NCI-H2171 treated with DMSO at 0.1 percent for 48 hours (cell line): ENCODE measurements at regions not wholly inside any gene's neighbourhood (a gene's known extent, or its start where the extent isn't known, plus 50 kb on each side); places are given as distances from the start of the nearest gene placed in this dataset.
"Not testable (repeated sequence)": the region's sequence is repeated elsewhere in the genome, so short reads cannot be mapped to it uniquely, and the experiment has no call there.

Experiments used
- DNase-seq: peaks from one replicate; lab custom pipeline; 2025; lab: John Stamatoyannopoulos, UW

DNA sequence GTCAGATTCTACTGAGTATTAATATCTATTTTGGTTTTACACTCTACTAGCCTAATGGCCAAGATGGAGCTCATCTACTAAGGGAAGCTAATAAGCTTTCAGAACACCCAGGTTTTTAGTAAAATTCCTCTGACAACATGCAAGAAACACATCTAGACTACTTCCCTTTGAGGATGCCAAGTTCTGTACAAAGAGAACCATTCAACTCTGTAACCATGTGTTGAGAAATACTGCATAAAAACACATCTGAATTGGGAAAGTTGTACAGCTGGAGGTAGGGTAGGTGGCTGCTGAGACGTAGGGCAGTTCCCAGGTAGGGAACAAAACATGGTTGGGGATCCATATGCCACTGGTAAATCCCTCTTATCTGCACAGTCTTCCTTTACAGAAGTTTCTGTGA lies 66.2 kb downstream of the SC5D start:
- no peak for DNase-seq

DNA sequence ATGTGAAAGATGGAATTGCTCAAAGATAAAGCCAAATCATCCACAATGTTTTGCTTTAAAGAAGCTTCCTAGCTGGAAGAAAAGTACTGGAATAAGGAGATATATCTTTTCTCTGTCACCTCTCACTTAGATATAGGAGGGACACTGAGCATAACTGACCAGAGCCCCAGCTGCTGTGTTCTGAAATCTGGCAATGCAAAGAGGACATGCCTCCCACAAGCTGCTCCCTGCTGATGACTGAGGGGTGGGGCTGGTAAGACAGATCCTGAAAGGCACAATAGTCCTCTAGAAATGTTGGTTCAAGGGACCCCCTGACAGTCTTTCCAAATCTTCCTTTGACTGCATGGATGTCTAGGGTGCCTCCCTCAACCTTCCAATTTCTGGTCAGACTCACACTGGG lies 67.0 kb downstream of the SC5D start:
- DNase-seq: no peak

DNA sequence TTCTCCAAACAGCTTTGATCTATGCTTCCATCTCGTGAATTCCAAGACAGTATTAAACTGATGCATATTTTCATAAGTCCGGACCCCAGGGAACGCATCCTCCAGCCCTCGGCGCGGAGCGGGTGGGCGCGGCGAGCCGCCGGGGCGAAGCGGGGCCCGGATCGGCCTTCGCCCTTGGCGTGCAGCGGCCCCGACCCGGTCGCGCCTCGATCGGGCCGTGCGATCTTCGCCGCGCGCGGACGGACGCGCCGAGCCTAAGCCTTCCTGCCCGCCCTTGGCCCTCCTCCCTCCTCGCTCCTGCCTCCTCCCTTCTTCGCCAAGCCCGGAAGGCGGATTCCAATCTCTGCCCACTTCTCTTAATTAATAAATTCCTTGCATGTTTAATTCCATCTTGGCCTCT lies 70.4 kb downstream of the SC5D start:
- not testable (repeated sequence) for DNase-seq

DNA sequence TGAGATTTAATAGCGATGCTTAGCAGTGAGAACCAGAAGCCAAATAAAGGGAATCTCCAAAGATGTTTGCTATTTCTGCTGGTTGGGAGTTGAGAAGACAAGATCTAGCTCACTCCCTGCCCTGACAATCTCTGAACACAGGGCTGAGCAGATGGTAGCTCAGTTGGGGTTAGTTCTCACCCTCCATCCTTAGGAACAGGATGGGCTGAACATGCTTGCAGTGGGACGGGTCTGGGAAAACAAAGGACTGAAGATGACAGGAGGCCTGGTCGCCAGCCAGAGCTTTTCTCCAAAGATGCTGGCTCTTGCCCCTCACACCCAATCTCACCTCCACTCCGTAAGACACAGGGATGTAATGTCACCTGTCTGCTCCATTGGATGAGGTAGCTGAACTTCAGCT lies 72.7 kb downstream of the SC5D start:
- DNase-seq: peak; percentile 43

DNA sequence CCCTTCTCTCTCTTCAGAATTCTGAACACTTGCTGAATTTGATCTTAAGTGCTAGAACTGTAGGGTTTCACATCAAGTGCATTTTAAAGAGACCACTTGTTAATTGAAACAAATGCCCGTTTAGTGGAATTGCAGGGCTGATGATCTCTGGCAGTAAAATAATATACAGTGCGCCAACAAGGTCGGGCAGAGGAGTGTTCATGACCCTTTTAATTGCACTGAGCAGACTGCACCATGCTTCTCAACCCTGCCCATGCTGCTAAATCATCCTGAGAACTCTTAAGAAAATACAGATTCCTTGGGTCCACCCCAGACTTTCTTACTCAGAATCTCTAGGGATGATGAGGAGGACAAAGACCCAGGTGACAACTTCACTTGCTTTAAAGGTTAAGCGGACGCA lies 73.5 kb downstream of the SC5D start:
- DNase-seq: peak; percentile 12

DNA sequence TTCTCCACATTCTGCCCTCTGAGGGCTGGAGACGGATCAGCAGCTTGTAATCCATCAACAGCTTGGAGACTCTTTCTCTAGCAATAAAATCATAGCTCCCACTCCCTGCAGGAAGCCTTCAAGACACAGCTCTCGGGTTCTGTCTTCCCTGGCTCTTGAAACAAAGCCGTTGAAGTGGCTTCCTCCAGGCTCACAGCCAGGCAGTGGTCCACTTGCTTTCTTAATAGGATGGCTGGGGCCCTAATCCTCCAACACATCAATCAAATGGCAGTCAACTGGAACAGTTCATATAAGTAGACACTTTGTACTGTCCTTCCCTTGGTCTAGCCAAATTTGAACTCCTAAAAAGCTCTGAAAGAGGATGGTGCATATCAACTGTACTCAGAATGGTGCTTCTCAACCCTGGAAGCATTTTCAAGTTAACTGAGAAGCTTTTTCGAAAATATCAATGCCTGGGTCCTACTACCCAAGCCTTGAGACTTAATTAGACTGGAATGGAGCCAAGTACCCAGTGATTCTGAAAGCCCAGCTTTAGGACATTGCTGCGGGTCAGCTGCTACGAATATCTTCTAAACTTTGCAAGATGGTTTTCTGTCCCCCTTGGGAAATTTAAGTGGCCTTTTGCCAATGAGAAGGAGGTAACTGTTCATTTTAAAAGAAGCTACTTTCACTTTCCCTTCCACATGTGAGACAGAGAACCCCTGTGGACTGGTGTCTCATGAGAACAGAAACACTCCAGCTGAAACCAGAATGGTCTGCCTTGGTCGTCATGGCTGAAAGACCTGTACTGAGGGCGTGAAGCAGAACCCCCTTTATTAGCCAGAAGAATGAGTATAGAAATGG lies 74.7 kb downstream of the SC5D start:
- peak; percentile 47 for DNase-seq

DNA sequence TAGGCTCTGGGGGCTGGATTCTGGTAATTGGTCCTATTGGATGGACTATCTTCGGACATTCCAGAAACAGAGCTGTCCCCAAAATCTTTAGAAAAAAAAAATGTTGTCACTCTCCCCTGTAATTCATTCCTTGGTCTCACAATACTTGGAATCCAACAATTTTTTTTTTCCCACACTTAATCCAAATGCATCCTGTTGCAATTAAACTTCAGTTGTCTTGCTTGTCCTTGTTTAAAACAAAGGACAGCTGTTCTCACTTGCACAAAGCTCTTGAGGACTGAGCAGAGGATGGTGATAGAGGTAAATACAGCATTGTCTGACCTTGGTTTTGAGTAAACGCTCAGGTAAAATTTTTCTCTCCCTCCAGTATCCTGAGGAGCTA lies 75.3 kb downstream of the SC5D start:
- DNase-seq: peak; percentile 35

DNA sequence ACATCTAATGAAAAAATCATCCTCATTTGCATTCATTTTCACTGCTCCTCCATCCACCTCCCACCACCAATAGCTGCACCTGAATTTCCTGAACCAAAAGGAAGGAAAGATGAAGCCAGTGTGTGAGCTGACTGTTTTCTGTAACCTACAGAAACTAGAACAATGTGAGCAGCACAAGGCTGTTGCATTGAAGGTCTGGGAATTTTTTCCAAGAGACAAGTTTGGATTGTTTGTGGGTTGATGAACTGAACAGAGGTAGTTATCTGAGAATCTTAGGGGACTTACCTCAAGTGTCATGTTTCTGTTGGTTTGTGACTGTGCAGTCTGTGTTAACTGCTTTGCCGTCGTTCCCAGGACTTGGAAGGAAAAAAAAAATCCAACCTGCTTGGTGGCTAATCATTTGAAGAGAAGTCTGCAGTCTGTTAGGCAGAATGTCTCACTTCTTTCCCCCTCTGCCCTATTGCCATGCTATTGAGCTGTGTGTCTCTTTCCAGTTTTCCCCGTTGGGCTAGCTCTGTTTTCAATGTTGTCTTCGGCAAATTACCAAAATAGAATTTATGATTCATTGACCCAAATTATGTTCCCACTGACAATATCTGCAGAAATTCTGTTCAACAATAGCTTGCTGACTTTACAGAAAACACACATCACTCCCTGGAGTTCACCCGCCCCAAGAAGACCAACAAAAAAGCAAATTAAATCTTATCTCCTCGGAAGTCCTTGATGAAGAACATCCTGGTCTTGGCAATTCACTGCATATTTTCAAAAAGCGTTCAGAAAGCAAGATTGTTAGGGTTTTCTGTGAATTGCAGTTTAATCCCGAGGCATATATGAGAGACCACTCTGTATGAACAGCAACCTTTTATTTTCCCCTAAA lies 76.0 kb downstream of the SC5D start:
- peak; percentile 89 for DNase-seq

DNA sequence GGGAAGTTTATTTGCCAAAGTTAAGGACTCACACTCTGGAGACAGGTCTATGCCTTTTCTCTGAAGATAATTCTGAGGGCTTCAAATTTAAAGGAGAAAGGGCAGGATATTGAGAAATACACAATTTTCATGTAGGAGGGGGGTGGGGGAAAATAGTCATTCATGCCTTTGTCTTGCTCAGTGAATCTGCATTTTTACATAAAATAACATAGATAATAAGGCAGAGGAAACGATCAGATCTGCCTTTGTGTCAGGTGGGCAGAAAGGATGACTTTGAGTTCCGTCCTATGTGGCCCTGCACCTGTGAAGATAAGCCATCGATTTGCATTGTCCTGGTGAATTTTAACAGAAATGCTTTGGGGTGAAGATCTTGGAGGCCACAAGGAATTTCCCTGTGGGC lies 76.8 kb downstream of the SC5D start:
- no peak for DNase-seq

DNA sequence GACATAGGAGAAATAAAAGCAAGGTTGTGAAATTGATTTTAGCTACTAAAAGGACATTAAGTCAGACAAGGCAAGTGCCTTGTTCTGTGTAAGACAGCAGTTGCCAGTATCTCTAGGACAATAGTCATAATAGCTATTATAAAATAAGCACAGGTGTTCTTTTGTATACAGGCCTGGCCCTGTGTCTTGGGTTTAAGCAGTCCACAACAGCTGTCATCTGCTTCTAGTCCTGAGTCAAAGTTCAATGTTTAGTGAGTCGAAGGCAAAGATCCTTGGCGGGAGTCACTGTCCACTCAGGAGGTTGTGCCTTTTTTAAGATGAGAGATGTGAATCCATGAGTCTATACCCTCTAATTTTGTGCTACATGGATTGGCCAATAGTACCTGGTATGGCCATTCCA lies 79.5 kb downstream of the SC5D start:
- DNase-seq: peak; percentile 22

DNA sequence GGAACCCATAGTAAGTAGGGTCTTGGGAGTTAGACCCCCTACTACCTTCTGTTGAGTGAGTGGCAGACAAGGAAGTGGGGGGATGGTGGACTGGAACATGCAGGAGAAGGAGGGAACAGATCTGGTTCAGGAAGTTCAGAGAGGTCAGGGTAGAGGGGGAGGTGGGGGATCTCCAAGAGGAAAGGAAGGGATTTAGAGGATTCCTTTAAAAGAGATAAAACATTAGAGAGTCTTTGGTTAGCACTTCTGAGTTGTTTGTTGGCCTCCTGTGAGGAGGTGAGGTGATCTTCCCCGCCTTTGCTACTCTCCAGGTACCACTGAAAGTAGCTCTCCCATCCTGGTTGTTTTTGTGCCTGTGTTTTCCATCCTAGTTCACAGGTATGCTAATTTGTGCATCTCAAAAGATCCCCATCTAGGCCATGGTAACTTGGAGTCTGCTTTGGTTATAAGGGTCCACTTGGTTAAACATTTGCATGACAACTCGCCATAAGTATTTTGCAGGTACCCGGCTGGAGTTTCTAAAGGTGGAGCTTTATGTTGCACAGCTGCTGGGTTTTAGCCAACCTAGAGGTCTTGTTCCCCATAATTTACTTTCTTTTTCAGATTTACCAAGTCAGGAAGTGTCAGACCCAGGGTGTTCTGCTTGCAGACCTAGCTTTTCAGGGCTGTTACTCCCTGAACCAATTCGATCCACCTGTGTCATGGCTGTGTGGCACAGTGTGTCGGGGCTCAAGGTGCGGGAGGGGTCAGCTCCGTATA lies 79.3 kb upstream of the SORL1 start:
- no peak for DNase-seq

DNA sequence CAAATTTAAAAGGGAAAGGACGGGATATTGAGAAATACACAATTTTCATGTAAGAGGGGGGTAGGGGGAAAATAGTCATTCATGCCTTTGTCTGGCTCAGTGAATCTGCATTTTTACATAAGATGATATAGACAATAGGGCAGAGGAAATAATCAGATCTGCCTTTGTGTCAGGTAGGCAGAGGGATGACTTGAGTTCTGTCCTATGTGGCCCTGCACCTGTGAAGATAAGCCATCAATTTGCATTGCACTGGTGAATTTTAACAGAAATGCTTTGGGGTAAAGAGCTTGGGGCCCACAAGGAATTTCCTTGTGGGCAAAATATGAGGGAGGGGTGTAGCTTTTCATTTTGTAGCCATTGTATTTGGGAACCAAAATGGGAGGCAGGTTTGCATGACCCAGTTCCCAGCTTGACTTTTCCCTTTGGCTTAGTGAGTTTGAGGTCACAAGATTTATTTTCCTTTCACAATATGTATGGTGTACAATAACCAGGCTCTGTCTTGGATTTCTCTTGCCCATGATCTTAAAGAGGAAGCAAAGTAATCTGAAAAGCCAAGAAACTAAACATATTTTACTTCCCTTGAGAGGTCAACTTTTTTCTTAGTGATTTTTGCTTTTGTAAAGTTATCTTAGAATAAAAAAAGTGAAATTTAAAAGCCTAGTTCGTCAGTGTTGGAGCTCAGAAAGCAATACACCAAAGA lies 77.7 kb upstream of the SORL1 start:
- DNase-seq: no peak

DNA sequence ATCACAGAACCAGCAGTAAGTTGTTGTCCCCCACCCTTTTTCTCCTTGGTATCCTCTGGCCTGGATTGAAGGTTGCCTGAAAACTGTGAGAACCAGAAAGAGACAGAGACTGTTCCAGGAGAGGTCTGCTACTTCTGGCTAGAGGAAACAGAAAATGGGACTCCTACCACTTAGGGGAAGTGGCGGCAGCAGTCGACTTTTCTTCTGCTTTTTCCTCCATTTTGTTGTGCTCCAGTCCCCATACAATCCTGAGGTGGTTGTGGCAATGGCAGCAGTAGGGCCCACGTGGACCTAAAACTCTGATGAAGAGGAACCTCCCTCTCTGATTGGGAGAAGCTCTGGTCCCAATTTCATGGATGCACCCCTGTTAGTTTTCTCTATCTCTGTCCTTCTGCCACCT lies 76.0 kb upstream of the SORL1 start:
- DNase-seq: no peak

DNA sequence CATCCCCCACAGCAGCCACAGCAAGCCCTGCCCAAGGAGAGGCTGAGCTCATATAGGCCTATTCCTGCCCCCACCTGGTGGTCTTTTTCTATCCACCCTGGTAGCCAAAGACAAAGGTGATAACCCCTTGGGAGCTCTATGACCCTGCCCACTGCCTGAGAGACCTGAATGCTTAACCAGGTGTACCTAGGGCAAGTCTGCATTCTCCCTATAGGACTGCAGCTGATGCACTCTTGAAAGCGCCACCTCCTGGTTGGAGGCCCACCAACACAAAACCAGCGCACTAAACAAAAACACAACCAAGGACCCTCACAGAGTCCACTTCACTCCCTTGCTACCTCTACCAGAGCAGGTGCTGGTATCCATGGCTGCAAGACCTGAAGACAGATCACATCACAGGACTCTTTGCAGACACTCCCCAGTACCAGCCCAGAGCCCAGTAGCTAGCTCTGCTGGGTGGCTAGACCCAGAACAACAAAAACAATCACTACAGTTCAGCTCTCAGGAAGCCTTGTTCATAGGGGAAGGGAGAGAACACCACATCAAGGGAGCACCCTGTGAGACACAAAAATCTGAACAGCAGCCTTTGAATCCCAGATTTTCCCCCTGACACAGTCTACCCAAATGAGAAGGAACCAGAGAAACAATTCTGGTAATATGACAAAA lies 72.8 kb upstream of the SORL1 start:
- not testable (repeated sequence) for DNase-seq

DNA sequence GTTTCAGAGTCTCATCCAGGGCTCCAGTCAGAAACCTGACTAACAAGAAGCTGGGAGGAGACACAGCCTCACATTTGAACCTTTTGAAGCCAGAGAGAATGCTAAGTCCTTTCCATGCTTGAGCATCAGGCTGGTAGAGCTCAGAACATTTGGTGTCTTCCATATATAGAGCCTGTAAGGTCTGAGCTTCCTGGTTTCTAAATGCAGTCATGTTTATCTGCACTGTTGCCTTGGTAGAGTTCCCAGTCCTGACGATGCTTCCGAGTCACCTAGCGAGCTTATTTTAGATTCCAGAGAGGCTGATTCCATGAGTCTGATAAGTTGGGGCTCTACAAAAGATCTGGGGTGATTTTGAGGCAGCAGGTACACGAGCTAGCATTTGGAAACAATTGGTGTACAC lies 68.4 kb upstream of the SORL1 start:
- DNase-seq: no peak

DNA sequence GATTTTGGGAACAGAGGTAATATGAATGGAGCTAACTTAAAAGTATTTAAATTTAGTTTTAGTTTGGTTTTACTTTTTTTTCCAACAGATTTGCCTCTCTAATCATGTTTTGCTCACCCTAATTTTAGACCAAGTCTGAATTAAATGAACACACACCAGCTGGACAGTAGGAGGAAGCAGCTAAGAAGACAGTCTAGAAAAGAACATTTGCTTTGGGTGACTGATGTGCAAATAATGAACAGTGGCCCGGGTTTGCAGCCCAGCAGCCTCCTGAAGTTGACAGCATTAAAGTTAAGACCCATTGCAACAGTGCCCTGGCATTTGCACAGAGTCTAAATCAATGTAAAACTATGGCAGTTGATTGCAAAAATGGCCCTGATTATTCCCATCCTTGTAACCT lies 66.4 kb upstream of the SORL1 start:
- no peak for DNase-seq
